Right lobe of liver (tissue), 6 donors: ENCODE measurements at regions not wholly inside any gene's neighbourhood (a gene's known extent, or its start where the extent isn't known, plus 50 kb on each side); places are given as distances from the start of the nearest gene placed in this dataset.

Experiments used
- ATAC-seq, 4 donors: fragments of 200-7000 bp; cut with Tn5 transposase; one replicate each; pipeline ENCODE4 v1.9.1; 2020; ENCODE audit warnings: mild to moderate bottlenecking in 4 of 4, moderate library complexity in 4 of 4
- DNase-seq, 3 donors: peaks; one replicate each; pipeline ENCODE4 v3.0.0-alpha.2; 2020
- H3K27ac ChIP-seq, 3 donors: fragments of 200-600 bp; one replicate each; pipeline ENCODE4 v1.8.0; 2022
- H3K27me3 ChIP-seq, 2 donors: fragments of 200-600 bp; one replicate each; pipeline ENCODE4 v1.8.0; 2022
- H3K36me3 ChIP-seq, 4 donors: fragments of 200-600 bp; sonication (generic) in 1 of 4; one replicate each; pipeline versions ENCODE4 v1.5.1 to v1.8.0; 2017 to 2022; ENCODE audit warnings: control low read depth in 1 of 4
- H3K4me1 ChIP-seq, 4 donors: fragments of 200-600 bp; sonication (generic) in 1 of 4; one replicate each; pipeline versions ENCODE4 v1.5.1 to v1.8.0; 2017 to 2022; ENCODE audit warnings: control low read depth in 1 of 4
- H3K4me3 ChIP-seq, 3 donors: fragments of 200-600 bp; one replicate each; pipeline ENCODE4 v1.8.0; 2022
- H3K9me3 ChIP-seq, 4 donors: fragments of 200-600 bp; sonication (generic) in 1 of 4; one replicate each; pipeline versions ENCODE4 v1.5.1 to v1.8.0; 2017 to 2022; ENCODE audit warnings: control low read depth in 1 of 4
- CTCF ChIP-seq, 4 donors: fragments of 200-600 bp in 3 of 4; fragments of 450-650 bp in 1 of 4; IDR thresholded peaks; one replicate each; pipeline versions ENCODE4 v1.5.1 to v1.8.0; 2016 to 2022; ENCODE audit warnings: antibody characterized with exemption in 4 of 4, mild to moderate bottlenecking in 2 of 4
- POLR2A ChIP-seq: fragments of 450-650 bp; IDR thresholded peaks from one replicate; pipeline ENCODE4 v1.6.1; 2017; ENCODE audit warnings: antibody characterized with exemption, mild to moderate bottlenecking
- WGBS: methylation state at CpG from one replicate; pipeline ENCODE4 v1.1.6; 2018; ENCODE audit warnings: low coverage, low lambda C conversion rate; ENCODE audit not compliant: insufficient coverage; ENCODE audit errors: missing lambda C conversion rate; 5-methylcytosine and 5-hydroxymethylcytosine counted together
- intact Hi-C, 2 donors: fragments of 100-400 bp; cut with DNase I; formaldehyde crosslinking; loops; one replicate each; pipeline versions ENCODE4 v1.11.2 to v1.14.1; 2022
- donor health status: DM: no; HTN: yes; CAD: no.
- donor health status: DM: no; HTN: no; CAD: no.
- donor health status: DM: no; HTN: no; CAD: no.
- donor health status: DM: no; HTN: yes; CAD: no.
- donor health status: DM: no; HTN: yes; CAD: no.

GRCh38 chr2:176392744-176393414, 123.6 kb downstream of the MTX2 start:
- Histone ChIP-seq H3K9me3 (no peaks in the 10 kb centered on the region), H3K27ac (no peak overlapping the region), H3K4me3 (no peak overlapping the region), H3K4me1 (peaks cover 0 to 12% (median 5%) of the 10 kb centered on the region in 4 donors), H3K27me3 (no peaks in the 10 kb centered on the region), H3K36me3 (no peaks in the 10 kb centered on the region)
- WGBS = 76% methylated on average over 3 of the region's 3 CpGs
- intact Hi-C loops = no loop called here
- DNase-seq (no peak), ATAC-seq (no peak)
- TF ChIP-seq POLR2A (no peak), CTCF (IDR thresholded peaks at IDR 0.05) (no peak)

DNA sequence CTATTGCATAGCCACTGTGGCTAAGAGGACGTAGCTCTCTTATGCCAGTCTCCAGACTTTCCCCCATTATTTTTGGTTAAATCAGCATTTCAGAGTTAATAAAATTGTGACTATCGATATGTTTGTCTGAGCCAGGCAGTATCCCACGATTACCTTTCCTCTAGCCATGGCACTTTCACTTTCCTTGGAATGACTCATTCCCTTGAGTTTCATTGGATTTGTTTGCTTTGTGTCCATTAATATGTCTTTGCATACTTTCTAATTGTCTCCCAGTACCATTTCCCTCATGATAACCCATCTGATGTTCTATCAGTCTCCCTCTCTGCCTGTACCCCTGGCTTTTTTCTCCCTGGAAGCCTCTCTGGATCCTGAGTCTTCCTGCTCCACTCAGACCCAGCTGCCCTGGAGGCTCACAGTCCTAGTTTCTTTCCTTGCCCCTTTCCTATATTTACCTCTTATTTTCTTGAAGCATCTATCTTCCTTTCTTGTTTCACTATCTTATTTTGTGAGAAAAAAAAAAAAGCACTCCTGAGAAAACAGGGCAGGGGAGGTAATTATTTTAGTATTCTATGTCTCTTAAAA, 126.1 kb downstream of the MTX2 start:
- TF ChIP-seq POLR2A (no peak), CTCF (IDR thresholded peaks at IDR 0.05) (no peak)

DNA sequence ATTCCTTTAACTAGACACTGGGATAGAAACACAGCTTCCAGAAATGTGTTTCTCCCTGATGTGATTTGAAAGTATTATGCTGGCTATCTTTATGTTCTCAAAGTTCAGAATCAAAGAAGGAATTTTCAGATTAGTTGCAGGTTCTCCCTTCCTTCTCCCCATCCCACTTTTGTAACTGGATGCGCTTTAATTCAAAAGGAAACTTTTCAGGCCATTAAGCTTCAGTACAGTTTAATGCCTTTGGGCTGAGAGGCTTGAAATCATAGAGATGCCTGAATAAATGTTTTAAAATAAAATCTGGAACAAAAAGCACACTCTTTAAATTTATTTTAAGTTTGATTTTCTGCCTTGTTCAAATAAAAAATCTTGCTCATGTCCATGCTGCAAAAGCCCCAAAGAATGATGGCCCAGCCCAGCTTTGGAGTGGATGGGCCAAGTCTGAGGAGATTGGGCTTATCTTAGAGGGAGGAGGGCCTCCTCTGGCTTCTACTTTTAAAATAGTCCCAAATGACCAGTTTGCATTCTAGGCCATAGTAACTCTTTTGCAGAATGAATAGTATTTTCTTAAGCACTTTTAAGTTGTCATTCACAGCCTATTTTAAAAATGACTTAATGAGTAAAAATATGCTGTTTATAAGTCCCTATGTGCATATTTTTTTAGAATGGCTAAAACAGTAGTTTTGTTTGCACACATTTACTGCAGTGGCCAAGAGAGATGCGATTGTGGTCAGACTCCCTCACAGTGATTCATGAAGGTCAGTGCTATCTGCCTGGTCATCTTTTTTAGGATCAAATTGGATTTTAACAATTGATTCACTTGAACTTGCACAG, 129.2 kb downstream of the MTX2 start:
- DNase-seq (no peak), ATAC-seq (no peak)
- Histone ChIP-seq H3K36me3 (no peaks in the 10 kb centered on the region), H3K4me1 (no peaks in the 10 kb centered on the region), H3K27me3 (no peaks in the 10 kb centered on the region), H3K9me3 (no peaks in the 10 kb centered on the region), H3K4me3 (no peak overlapping the region), H3K27ac (no peak overlapping the region)
- 26% methylated on average over 2 of the region's 2 CpGs for WGBS
- intact Hi-C loops = no loop called here
- TF ChIP-seq CTCF (IDR thresholded peaks at IDR 0.05) = no peak
- no peak for TF ChIP-seq POLR2A

More for the DNA sequence above, 126.1 kb downstream of the MTX2 start:
- DNase-seq (no peak), ATAC-seq (no peak)
- intact Hi-C loops = no loop called here
- H3K9me3 ChIP-seq = no peaks in the 10 kb centered on the region
- no peak overlapping the region for H3K27ac ChIP-seq
- peaks cover 0 to 9% (median 4%) of the 10 kb centered on the region in 4 donors for H3K4me1 ChIP-seq
- H3K4me3 ChIP-seq = no peak overlapping the region
- WGBS = 52% methylated on average over 3 of the region's 3 CpGs
- H3K27me3 ChIP-seq = no peaks in the 10 kb centered on the region
- H3K36me3 ChIP-seq = no peaks in the 10 kb centered on the region

DNA sequence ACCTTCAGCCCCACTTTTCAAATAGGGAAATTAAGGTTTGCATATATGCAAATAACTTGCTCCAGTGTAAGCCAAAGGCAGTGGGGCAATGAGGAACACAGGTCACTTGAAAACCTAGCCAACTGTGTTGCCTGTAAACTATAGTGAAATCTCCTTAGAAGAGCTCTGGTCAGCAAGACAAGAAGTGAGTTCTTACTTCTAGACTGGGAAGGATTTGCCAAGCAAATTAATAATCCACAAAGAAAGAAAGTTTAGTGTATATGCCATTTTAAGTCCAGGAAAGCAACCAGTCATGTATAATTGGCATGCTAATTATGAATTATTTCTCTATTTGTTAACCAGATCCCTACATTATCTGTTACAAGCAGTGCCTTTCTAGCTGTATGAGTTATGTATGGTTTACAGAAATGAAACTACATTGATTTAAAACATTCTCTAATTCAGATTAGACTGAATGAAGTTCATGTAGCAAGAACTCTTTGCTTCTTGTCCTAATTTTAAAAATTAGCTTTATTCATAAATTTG, 129.9 kb downstream of the MTX2 start:
- H3K4me1 ChIP-seq = no peaks in the 10 kb centered on the region
- DNase-seq = no peak
- H3K9me3 ChIP-seq = no peaks in the 10 kb centered on the region
- H3K36me3 ChIP-seq = no peaks in the 10 kb centered on the region
- intact Hi-C loops = no loop called here
- no peak overlapping the region for H3K4me3 ChIP-seq
- H3K27ac ChIP-seq = no peak overlapping the region
- no peak for ATAC-seq
- TF ChIP-seq CTCF (IDR thresholded peaks at IDR 0.05) (no peak), POLR2A (no peak)
- no peaks in the 10 kb centered on the region for H3K27me3 ChIP-seq
